Neural cell (in vitro differentiated cells): ENCODE measurements at regions not wholly inside any gene's neighbourhood (a gene's known extent, or its start where the extent isn't known, plus 50 kb on each side); places are given as distances from the start of the nearest gene placed in this dataset.

Experiments
- CTCF ChIP-seq: fragments of 450-650 bp; IDR thresholded peaks from 2 replicates; pipeline ENCODE4 v1.5.1; 2014; ENCODE audit warnings: antibody characterized with exemption, mild to moderate bottlenecking, moderate library complexity; ENCODE audit not compliant: poor library complexity, severe bottlenecking
- EP300 ChIP-seq: fragments of 450-650 bp; conservative IDR thresholded peaks from 2 replicates; pipeline ENCODE4 v1.6.1; 2014; ENCODE audit warnings: antibody characterized with exemption, mild to moderate bottlenecking, moderate library complexity; ENCODE audit not compliant: poor library complexity, severe bottlenecking
- EZH2 ChIP-seq: fragments of 200-600, 300-800 bp; shearing (Covaris generic), sonication (generic); IDR thresholded peaks from 2 replicates; pipeline ENCODE4 v1.6.1; 2014; ENCODE audit warnings: antibody characterized with exemption, low read length, borderline replicate concordance, mild to moderate bottlenecking; ENCODE audit not compliant: insufficient read depth, poor library complexity, severe bottlenecking
- POLR2AphosphoS5 ChIP-seq: IDR thresholded peaks from 2 replicates; pipeline ENCODE4 v1.6.1; 2012

- TF ChIP-seq CTCF (no peak), POLR2AphosphoS5 (no peak), EZH2 (no peak), EP300 (no peak)
These were observed 80.5 kb upstream of the NEO1 start for GRCh38 chr15:72971766-72972165.
